Skin epidermis (tissue), 12 donors: ENCODE measurements at regions not wholly inside any gene's neighbourhood (a gene's known extent, or its start where the extent isn't known, plus 50 kb on each side); places are given as distances from the start of the nearest gene placed in this dataset.
"Not testable (repeated sequence)": the region's sequence is repeated elsewhere in the genome, so short reads cannot be mapped to it uniquely, and the experiment has no call there.

Experiments used
- H3K27ac ChIP-seq, 21 experiments: fragments of 200-600 bp; sonication (generic) in 11 of 21; one replicate each; pipeline ENCODE4 v1.5.0; 2020; ENCODE audit warnings: mild to moderate bottlenecking in 3 of 21, inconsistent platforms in 2 of 21, moderate library complexity in 2 of 21
- H3K4me3 ChIP-seq, 7 experiments: fragments of 200-600 bp; sonication (generic) in 2 of 7; one replicate each; pipeline ENCODE4 v1.5.0; 2020; ENCODE audit warnings: inconsistent platforms in 2 of 7, mild to moderate bottlenecking in 2 of 7, moderate library complexity in 1 of 7

DNA sequence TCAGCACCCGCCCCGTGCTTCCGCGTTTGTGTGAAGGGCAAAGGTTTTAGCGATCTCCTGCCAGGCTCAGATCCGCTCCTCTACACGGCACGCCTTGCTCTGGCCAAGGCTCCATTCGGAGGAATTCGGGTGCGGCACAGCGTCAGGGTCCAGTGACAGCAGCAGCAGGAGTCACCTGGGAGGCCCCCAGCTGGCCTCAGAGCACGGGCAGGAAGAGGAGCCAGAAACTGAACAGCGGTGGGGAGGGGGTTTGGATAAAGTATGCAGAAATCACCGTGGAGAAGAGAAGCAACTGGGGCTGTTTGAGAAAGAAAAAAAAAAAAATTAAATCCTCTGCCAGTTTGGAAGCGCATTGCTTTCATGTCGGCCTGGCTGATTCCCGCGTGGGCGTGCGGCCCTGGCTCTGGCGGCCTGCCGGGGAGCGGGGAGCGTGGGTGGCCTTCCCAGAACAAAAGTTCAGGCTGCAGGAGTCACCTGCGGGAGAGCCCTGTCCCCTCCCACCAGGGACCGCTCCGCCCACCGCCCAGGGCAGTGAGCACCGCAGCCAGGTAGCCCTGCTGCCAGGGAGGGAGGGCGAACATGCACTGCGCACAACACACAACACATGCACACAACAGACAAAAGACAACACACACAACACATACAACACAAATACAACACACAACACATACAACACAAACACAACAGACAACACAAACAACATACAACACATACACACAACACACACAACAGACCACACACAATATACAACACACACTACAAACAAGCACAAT is 107.6 kb downstream of the ETS2 start:
- Histone ChIP-seq H3K4me3 (peak overlapping the region in 1 of 7 experiments; percentile 11), H3K27ac (peak overlapping the region in 20 of 21 experiments; percentile 41 to 95 (median 81))

DNA sequence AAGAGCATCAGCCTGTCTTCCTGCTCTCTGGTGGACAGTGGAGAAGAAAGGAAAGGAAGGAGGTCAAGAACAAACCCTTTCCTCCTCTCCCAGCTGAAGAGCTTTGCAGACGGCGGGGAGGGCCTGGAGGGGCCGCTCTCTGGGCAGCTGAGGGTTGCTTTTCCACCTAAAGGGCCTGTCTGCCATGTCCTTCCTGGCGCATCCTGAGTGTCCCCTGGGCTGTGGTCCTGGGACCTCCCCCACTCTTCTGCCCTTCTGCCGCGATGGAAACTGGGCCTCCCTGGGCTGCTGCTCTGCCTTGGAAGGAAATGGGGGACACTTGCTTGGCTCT is 107.0 kb downstream of the ETS2 start:
- H3K4me3 ChIP-seq, result peak overlapping the region in 1 of 7 experiments; percentile 11

DNA sequence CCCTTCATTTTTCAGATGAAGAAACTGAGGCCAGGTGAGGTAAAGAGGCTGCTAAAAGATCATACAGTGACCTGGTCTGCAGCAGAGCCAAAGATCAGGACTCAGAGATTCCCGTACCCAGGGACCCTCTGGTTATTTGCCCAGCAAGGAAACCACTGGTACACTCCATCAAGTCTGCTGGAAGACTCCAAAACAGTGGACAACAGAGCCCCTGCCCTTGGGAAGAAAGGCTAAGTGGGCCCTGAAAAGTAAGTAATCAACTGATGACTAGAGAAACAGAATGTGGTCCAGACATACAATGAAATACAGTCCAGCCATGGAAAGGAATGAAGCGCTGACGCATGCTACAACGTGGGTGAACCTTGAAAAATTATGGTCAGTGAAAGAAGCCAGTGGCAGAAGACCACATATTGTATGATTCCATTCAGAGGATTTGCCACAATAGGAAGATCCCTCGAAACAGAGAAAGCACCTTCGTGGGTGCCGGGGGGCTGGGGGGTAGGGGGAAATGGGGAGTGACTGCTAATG is 106.4 kb downstream of the ETS2 start:
- peak overlapping the region in 16 of 21 experiments; percentile 29 to 95 (median 83) for H3K27ac ChIP-seq
- no peak overlapping the region for H3K4me3 ChIP-seq

More for the DNA sequence above, 107.0 kb downstream of the ETS2 start:
- peak overlapping the region in 20 of 21 experiments; percentile 41 to 95 (median 81) for H3K27ac ChIP-seq

DNA sequence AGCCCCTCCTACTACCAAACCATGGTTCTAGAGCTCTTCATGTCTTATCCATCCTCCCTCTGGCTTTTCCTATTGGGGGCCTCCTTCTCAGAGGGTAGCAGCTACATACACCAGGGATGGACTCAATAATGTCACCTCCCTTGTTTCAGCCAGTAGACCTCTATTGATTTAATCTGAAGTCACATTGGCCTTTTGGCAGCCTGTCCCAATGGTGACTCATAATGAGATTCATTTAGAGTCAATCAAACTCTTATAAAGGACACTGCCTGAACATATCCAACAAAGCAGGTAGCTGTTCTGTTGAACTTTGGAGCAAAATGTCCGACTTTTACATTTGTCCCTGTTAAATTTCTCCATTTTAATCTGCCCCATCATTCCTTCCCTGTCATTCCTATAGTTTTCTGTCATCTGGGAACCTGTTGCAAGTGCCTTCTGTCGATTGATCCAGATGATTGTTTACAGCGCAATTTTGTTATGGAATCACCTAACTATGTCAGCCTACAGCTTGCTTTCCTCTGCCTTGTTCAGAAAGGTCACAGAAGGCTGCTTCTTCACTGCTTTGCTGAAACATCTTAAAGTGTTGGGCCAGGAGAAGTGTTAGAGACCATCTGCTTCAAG is 105.9 kb downstream of the ETS2 start:
- peak overlapping the region in 18 of 21 experiments; percentile 40 to 95 (median 82) for H3K27ac ChIP-seq
- H3K4me3 ChIP-seq, result no peak overlapping the region

DNA sequence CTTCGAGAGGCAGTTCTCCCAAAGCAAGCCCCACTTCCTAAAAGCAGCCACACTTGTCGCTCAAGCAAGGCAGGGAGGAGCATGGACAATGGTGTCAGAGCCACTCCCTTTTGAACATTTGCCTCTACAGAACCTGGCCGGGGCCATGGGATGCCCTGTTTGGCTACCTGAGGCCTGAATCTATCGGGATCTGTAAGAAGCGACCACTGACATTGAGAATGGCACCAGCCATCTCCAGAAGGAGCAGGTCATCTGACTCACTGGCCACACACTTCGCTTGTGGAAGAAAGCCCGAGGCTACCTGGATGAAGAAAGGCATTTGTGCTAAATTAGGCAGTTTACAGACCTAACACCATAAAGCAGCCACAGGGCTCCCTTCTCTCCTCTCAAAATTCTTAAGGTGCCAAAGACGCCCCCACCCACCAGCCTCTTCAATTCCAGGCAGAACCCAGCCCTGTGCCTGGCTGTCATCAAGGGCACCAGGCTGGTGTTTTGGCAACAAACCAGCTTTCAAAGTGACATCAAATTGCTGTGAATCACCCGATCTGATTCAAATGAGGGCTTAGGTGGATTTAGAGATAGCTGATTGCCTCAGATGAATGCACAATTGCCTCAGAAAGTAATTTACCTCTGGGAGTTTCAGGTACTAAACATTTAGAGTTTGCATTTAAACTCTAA is 104.8 kb downstream of the ETS2 start:
- H3K27ac ChIP-seq, result peak overlapping the region; percentile 30 to 95 (median 76)
- no peak overlapping the region for H3K4me3 ChIP-seq

DNA sequence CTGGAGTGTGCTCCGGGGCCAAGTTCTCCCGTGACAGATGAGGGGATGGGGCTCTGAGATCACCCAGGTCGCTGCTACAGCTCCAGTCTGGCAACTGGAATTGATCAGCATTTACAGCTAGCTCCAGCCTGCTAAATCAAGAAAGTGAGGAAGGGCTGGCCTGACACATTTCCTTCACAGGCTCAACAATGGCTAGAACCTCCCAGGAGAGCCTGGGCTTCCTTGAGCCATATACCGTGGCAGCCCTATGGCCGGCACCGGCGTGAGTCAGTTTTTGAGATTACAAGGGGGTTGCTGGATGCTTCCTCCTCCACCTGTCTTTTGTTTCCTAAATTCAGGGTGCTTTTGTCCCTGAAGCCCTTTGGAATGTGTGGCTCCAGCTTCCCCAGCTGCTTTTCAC is 104.2 kb downstream of the ETS2 start:
- Histone ChIP-seq H3K27ac (peak overlapping the region; percentile 30 to 95 (median 76)), H3K4me3 (no peak overlapping the region)

DNA sequence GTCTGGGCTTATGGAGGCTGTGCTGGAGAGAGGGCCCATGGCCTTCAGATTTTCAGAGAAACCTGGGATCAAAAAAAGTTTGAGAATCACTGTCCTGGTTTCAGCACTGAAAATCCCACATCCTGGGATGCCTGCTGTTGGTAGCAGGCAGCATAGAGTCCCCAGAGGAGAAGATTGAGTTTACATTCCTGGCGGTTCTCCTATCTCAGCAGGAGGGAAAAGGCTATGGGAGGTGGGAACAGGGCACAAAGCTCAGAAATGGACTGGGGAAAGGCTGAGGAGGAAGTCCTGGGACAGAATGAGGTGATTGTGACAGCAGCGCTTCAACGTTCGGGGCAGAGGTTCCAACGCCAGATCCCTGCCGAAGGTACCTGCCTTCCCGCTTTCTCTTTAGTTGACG is 103.4 kb downstream of the ETS2 start:
- Histone ChIP-seq H3K4me3 (no peak overlapping the region), H3K27ac (peak overlapping the region in 19 of 21 experiments; percentile 10 to 95 (median 82))

DNA sequence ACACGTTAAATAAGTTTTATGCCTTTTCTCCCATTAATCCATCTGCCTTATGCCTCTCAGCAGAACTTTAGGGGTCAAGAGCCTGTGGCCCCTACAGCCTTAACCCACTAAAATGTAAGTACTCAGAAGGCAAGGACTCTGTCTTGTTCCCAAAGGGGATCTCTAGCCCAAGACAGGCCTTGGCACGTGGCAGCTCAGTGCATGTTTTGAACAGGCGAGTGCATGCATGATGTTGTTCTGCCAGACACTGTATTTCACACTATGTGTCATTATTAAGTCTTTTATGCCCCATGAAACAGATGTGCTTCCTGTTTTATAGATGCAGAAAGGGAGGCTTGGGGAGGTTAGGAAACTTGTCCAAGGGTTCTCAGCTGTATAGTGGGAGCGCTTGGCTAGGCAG is 102.8 kb downstream of the ETS2 start:
- no peak overlapping the region for H3K4me3 ChIP-seq
- H3K27ac ChIP-seq, result peak overlapping the region in 19 of 21 experiments; percentile 5 to 95 (median 82)

DNA sequence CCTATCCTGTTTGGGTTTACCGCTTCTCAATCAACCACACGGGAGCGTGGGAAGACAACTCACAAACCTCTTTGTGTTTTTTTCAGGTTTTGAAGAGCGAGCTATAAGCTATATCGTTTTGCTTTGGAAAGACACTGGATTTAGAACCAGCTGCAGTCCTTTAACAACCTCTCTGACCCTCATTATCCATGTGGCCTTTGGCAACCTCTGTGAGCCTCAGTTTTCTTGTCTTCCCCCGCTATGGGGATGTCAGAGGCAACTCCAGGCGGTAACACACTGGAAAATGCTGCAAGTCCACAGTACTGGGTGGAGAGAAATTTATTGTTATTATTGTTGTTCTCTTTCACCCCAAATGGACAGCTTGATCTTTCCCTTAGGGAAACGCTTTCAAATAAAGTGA is 100.0 kb downstream of the ETS2 start:
- H3K4me3 ChIP-seq, result no peak overlapping the region
- H3K27ac ChIP-seq, result peak overlapping the region in 10 of 21 experiments; percentile 55 to 95 (median 87)

DNA sequence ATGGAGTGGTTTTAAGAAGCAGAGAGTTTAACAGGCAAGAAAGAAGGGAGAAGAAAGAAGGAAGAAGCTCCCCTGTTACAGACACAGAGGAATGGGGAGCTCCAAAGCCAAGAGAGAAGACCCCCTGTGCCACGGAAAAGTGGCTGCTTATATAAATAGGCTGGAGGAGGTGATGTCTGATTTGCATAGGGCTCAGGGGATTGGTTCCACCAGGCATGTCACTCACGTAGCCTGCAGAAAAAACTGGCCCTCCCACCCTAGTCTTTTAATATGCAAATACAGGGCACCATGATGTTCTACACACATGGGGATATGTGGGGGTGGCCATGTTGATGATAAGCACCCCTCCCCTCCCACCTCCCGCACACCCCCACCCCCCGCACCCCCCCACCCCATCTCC is 99.6 kb downstream of the ETS2 start:
- H3K4me3 ChIP-seq, result no peak overlapping the region
- H3K27ac ChIP-seq, result peak overlapping the region in 11 of 21 experiments; percentile 77 to 95 (median 85)

DNA sequence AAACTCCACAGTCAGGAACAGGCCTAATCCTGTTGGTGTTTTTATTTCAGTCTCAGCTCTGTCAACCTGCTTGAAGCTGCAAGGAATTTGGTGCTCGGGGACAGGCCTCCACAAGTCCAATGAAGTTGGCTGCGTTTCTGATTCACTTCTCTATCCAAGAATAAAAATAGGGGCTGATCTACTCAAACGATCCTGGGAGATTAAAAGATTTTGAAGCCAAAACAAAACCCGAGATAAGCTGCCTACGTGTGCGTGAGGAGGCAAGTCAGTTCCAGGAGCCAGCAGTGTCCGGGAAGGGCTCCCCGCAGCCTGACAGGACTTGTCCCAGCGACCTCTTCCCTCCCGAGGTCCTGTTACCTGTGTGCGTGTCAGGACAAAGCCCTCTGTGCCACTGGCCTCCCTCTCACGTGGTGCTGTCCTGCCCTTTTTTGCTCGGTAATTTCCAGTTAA is 98.0 kb downstream of the ETS2 start:
- Histone ChIP-seq H3K27ac (peak overlapping the region in 19 of 21 experiments; percentile 50 to 95 (median 77)), H3K4me3 (no peak overlapping the region)

DNA sequence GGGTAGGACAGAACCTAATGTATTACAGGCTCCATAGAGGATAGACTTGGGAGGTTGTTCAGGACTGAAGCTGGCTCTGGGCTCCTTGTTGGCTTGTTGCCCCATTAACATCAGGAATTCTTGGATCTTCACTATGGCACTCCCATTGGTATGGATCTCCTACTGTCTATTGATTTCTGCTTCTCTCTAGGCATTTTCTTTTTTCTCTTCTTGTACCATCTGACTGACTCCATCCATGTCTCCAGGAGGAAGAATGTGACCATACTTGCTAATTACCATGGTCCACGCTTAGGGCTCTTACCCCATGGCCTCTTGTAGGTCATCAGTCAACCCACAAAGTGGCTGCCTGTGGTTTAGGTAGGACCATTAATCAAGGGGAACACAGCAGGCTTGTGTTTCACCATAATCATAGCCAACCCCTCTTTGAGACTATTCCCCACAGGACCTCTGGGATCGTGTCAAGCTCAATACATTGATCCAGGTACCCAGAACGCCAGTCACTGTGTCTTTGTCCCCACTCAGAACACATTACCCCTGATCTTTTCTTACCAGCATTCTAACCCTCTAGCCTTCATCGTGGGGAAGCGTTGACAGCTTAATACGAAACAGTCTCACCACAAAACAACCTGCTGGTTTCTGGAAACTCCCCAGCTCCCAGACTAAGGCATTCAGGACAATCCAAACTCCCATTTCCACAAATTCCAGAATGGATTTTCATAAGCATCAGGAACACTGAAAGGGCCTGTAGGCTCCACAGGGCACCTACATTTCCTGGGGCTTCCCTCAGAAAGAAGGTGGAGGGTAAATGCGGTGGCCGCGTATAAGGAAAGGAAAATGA is 97.1 kb downstream of the ETS2 start:
- Histone ChIP-seq H3K27ac (peak overlapping the region in 19 of 21 experiments; percentile 31 to 95 (median 74)), H3K4me3 (no peak overlapping the region)

DNA sequence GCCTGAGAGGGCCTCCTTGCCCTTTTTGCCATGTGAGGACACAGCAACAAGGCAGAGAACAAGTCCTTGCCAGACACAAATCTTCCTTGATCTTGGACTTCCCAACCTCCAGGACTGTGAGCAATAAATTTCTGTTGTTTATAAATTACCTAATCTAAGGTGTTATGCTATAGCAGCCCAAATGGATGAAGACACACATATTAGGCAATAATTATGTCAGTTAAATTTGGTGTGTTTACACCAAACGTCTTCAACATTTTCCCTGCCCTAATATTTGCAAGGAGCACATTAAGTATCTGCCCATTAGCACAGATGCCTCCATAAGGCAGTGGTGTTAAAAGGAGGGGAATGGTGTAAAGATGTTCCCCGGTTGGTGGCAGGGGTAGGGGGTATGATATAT is 94.8 kb downstream of the ETS2 start:
- Histone ChIP-seq H3K4me3 (no peak overlapping the region), H3K27ac (no peak overlapping the region)

DNA sequence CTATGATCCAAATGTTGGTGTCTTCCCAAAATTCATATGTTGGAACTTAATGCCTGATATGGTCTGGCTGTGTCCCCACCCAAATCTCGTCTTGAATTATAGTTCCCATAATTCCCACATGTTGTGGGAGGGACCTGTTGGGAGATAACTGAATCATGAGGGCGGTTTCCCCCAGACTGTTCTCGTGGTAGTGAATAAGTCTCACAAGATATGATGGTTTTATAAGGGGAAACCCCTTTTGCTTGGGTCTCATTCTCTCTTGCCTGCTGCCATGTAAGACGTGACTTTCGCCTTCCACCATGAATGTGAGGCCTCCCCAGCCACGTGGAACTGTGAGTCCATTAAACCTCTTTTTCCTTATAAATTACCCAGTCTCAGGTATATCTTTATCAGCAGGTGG is 94.3 kb downstream of the ETS2 start:
- H3K4me3 ChIP-seq, H3K27ac ChIP-seq: not testable (repeated sequence)

DNA sequence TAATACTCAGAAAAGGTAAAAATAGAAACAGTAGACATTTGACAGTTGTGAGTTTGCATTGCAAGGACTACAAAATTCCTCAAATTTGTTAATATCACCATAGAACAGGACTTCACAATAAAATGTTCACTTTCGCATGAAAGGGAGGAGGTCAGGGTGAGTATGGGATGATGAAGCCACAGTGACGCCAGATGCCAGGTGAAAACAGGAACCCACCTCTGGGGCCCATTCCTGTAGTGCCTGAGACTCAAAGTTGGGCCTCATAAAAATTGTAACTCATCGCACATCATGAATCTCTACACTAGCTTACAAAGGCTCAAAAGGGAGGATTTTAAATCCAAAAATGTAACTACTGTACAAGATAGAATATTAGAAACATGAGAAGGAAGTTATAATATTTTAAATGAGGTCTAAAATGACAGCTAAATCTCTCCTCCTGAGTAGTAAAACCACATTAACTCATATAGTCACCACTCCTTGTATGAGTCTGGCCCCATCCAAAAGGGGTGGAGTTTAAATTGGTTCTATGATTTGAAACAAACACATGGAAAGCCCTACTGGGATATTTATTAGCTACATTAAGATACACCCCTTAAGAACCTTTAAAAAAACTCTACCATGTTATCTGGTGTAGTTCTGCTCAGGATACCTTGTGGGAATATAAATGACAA is 93.7 kb downstream of the ETS2 start:
- Histone ChIP-seq H3K4me3 (no peak overlapping the region), H3K27ac (no peak overlapping the region)

DNA sequence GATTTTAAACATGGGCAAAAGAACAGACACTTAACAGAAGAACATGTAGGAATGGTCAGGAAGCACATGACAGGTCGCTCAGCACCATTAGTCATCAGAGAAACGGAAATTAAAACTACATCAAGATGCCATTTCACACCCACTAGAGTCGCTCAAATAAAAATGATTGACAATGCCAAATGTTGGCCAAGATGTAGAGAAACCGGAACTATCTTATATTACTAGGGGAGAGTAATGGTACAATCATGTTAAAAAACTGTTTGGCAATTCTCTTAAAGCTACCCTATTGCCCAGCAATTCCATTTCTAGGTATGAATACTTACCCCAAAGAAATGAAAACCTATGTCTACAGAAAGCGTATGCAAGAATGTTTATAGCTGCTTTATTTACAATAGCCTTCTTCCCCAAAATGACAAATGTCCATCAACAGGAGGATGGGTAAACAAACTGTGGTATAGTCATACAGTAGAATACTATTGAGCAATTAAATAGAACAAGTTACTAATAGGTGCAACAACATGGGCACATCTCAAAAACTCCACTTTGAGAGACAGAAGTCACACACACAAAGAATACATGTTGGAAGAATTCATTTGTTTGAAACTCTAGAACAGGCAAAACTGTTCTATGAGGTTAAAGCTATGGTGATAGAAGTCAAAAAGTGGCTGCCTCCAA is 92.8 kb downstream of the ETS2 start:
- H3K27ac ChIP-seq, result no peak overlapping the region
- H3K4me3 ChIP-seq, result no peak overlapping the region

DNA sequence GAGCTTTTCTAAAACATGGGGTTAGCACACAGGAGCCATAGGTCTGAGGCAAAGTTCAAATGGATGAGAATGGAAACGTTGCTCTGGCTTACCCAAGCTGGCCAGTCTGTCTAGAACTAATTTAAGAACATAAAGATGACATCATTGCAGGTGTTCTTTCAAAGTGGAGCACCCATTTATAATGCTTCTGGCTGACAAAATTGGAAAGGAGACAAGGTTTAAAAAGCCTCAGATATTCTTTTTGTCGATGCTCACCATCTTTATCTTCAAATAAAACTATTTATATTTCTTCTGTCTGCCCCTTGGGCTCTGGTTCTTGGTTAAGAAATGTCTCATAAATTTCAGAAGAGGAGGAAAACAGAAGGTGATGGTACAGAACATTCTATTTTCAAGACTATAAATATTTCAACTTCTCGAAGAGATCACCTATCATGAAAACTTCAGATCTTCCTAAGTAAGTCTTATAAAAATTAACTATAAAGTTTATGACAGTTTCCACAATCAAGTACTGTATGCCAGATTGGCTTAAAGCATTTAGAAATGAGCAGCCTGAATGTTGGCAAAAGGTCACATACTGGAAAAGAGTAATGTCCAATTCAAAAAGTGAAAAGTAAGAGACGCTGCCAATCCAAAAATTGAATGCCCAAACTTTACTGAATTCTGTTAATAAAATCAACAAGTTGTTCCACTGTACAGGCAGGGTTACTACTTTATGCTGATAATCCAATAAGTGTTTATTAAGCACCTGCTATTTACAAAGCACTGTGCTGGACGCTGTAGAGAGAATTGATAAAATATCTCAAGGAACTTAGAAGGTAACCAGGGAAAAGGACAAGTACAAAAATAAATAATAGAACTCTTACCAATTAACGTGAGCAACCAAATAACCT is 92.0 kb downstream of the ETS2 start:
- no peak overlapping the region for H3K27ac ChIP-seq
- H3K4me3 ChIP-seq, result no peak overlapping the region
